K562 (cell line): ENCODE measurements at regions not wholly inside any gene's neighbourhood (a gene's known extent, or its start where the extent isn't known, plus 50 kb on each side); places are given as distances from the start of the nearest gene placed in this dataset.

Experiments used
- ATAC-seq: fragments of 200-7000 bp; cut with Tn5 transposase; 3 replicates; pipeline ENCODE4 v1.9.1; 2020; ENCODE audit warnings: moderate library complexity
- BruUV-seq: library from RNA; stranded (reverse); fragments of 400-500 nt; replicated peaks from 2 replicates; lab custom pipeline; 2021; lab: Mats Ljungman, UMichigan
- CTCF ChIA-PET: fragments of 300-600 bp; formaldehyde crosslinking; extraction: SDS; loops from one replicate; lab custom pipeline; 2021; ENCODE audit warnings: low intra/inter-chr PET ratio; lab: Yijun Ruan, JAX
- POLR2A ChIA-PET: fragments of 300-600, 350-650 bp; sonication (Branson Sonifier 250); formaldehyde crosslinking; extraction: SDS; loops from one replicate; lab custom pipeline; 2021; ENCODE audit warnings: antibody characterized with exemption, inconsistent platforms; lab: Yijun Ruan, JAX
- DNase-seq, 4 experiments: peaks; one replicate each; pipeline versions ENCODE4 v3.0.0 to v3.0.0-alpha.2; 2011 to 2018; ENCODE audit warnings: low spot score in 3 of 4, mixed read lengths in 3 of 4; ENCODE audit errors: extremely low read depth in 1 of 4
- FAIRE-seq: peaks from 2 replicates; lab custom pipeline; 2011; peaks lifted over from hg19 to GRCh38; lab: Jason Lieb, UNC
- H2AFZ ChIP-seq: 2 replicates; pipeline ENCODE4 v1.6.0; 2011; ENCODE audit warnings: low read depth, low read length, control low read depth, inconsistent platforms
- H3K27ac ChIP-seq: fragments of 200-600 bp; 3 replicates; pipeline ENCODE4 v1.8.0; 2011; ENCODE audit warnings: low read depth, mild to moderate bottlenecking, control low read depth, inconsistent platforms, low read length, moderate library complexity, mixed read lengths; ENCODE audit errors: extremely low read depth
- H3K27me3 ChIP-seq, 2 experiments: fragments of 300-600 bp in 1 of 2; 2 replicates in 1 of 2; 3 replicates in 1 of 2; pipeline versions ENCODE4 v1.6.0 to v1.8.0; 2011; ENCODE audit warnings: inconsistent platforms in 2 of 2, low read length in 2 of 2, mild to moderate bottlenecking in 1 of 2, mixed read lengths in 1 of 2, moderate library complexity in 1 of 2; ENCODE audit not compliant: control insufficient read depth in 2 of 2, insufficient read depth in 2 of 2
- H3K36me3 ChIP-seq: fragments of 300-600 bp; 3 replicates; pipeline ENCODE4 v1.8.0; 2011; ENCODE audit warnings: mild to moderate bottlenecking, low read length, inconsistent platforms; ENCODE audit not compliant: control insufficient read depth, insufficient read depth
- H3K4me1 ChIP-seq, 2 experiments: fragments of 200-600 bp in 1 of 2; replicated peaks in 1 of 2; 2 replicates in 1 of 2; 3 replicates in 1 of 2; pipeline versions ENCODE4 v1.5.1 to v1.8.0; 2011; ENCODE audit warnings: inconsistent platforms in 2 of 2, low read length in 2 of 2, mild to moderate bottlenecking in 1 of 2, mixed read lengths in 1 of 2, moderate library complexity in 1 of 2; ENCODE audit not compliant: control insufficient read depth in 2 of 2, insufficient read depth in 2 of 2
- H3K4me2 ChIP-seq: 2 replicates; pipeline ENCODE4 v1.6.1; 2011; ENCODE audit warnings: low read length, control low read depth, inconsistent platforms, mixed read lengths; ENCODE audit not compliant: insufficient read depth
- H3K4me3 ChIP-seq: fragments of 200-600 bp; sonication (generic), shearing (Covaris generic); 2 replicates; pipeline ENCODE4 v1.5.1; 2016; ENCODE audit warnings: control low read depth, inconsistent platforms
- H3K79me2 ChIP-seq: fragments of 200-600 bp; 3 replicates; pipeline ENCODE4 v1.8.0; 2011; ENCODE audit warnings: low read length, inconsistent platforms; ENCODE audit not compliant: control insufficient read depth, insufficient read depth
- H3K9ac ChIP-seq, 2 experiments: 2 replicates each; pipeline versions ENCODE4 v1.6.0 to v1.6.1; 2011; ENCODE audit warnings: low read depth in 2 of 2, low read length in 2 of 2, control low read depth in 1 of 2, inconsistent platforms in 1 of 2, mild to moderate bottlenecking in 1 of 2, mixed read lengths in 1 of 2; ENCODE audit not compliant: insufficient read depth in 1 of 2
- H3K9me1 ChIP-seq: one replicate; pipeline ENCODE4 v1.6.0; 2011; ENCODE audit warnings: inconsistent platforms, mild to moderate bottlenecking, low read length, moderate library complexity; ENCODE audit not compliant: control insufficient read depth, insufficient read depth
- H3K9me3 ChIP-seq: replicated peaks from 2 replicates; pipeline ENCODE4 v1.5.1; 2011; ENCODE audit warnings: low read depth, low read length, inconsistent platforms; ENCODE audit not compliant: control insufficient read depth, insufficient read depth
- H4K20me1 ChIP-seq: replicated peaks from 2 replicates; pipeline ENCODE4 v1.6.1; 2011; ENCODE audit warnings: low read length, inconsistent platforms, mixed read lengths; ENCODE audit not compliant: control insufficient read depth, insufficient read depth
- BRF1 ChIP-seq: IDR thresholded peaks from 3 replicates; pipeline ENCODE4 v1.6.1; 2011; ENCODE audit warnings: borderline replicate concordance, mild to moderate bottlenecking; ENCODE audit not compliant: insufficient read length; ENCODE audit errors: extremely low read depth
- FOXA1 ChIP-seq: fragments of 450-650 bp; IDR thresholded peaks from 2 replicates; pipeline ENCODE4 v1.6.1; 2016; ENCODE audit warnings: mild to moderate bottlenecking, borderline replicate concordance
- GTF2A2 ChIP-seq: IDR thresholded peaks from 2 replicates; pipeline ENCODE4 v1.6.1; 2016; ENCODE audit warnings: mild to moderate bottlenecking, missing genetic modification characterization, missing compliant biosample characterization
- KLF16 ChIP-seq: IDR thresholded peaks from 2 replicates; pipeline ENCODE4 v1.6.1; 2016; ENCODE audit warnings: antibody characterized with exemption
- MCM2 ChIP-seq: fragments of 450-650 bp; IDR thresholded peaks from 2 replicates; pipeline ENCODE4 v1.6.1; 2017; ENCODE audit warnings: low read depth, mild to moderate bottlenecking
- NFYB ChIP-seq: IDR thresholded peaks from 2 replicates; pipeline ENCODE4 v1.6.1; 2011; ENCODE audit warnings: mild to moderate bottlenecking, moderate library complexity; ENCODE audit not compliant: insufficient read length; ENCODE audit errors: extremely low read depth
- NR2C2 ChIP-seq, 2 experiments: fragments of 200-800 bp in 1 of 2; sonication (Bioruptor generic) in 1 of 2; sonication (generic) in 1 of 2; formaldehyde crosslinking in 1 of 2; IDR thresholded peaks; 2 replicates each; pipeline versions ENCODE4 v1.6.1 to v1.8.0; 2016 to 2022; ENCODE audit warnings: mild to moderate bottlenecking in 1 of 2, missing compliant biosample characterization in 1 of 2, missing genetic modification characterization in 1 of 2, missing genetic modification reagents in 1 of 2
- RFX7 ChIP-seq: fragments of 250-450 bp; sonication (Bioruptor Pico); IDR thresholded peaks from 2 replicates; pipeline ENCODE4 v1.5.1; 2021; ENCODE audit warnings: mild to moderate bottlenecking
- SRSF9 ChIP-seq: fragments of 200-400 bp; formaldehyde crosslinking; IDR thresholded peaks from 2 replicates; pipeline ENCODE4 v1.6.1; 2017; ENCODE audit warnings: low read depth, low read length, borderline replicate concordance
- TBP ChIP-seq: optimal IDR thresholded peaks from 2 replicates; pipeline ENCODE3; 2011; ENCODE audit warnings: low read depth, low read length, improper control_type of control experiment
- ZNF174 ChIP-seq: fragments of 250-450 bp; sonication (Bioruptor Pico); IDR thresholded peaks from 2 replicates; pipeline ENCODE4 v1.4.0; 2020; ENCODE audit warnings: mild to moderate bottlenecking
- WGBS: fragments of 100-300 bp; shearing (Covaris generic); methylation state at CpG from one replicate; pipeline ENCODE4 v1.1.6; 2016; ENCODE audit warnings: low coverage, mixed read lengths; ENCODE audit not compliant: insufficient coverage; ENCODE audit errors: missing lambda C conversion rate; 5-methylcytosine and 5-hydroxymethylcytosine counted together
- in situ Hi-C: fragments of 300-500 bp; cut with MboI; formaldehyde crosslinking; loops from 4 replicates; pipeline ENCODE4 v1.15.0; 2018; ENCODE audit warnings: inconsistent platforms, mixed read lengths
- intact Hi-C: fragments of 100-400 bp; cut with micrococcal nuclease; formaldehyde crosslinking; loops from 2 replicates; pipeline ENCODE4 v1.14.2; 2022
- TF ChIP-seq, protein P1 (sequence below): IDR thresholded peaks from 2 replicates; pipeline ENCODE4 v1.6.1; 2014; ENCODE audit warnings: antibody characterized with exemption
- TF ChIP-seq, protein P2 (sequence below): fragments of 250-450 bp; sonication (Bioruptor Pico); IDR thresholded peaks from 2 replicates; pipeline ENCODE4 v1.8.0; 2021; ENCODE audit warnings: mild to moderate bottlenecking, moderate library complexity
- TF ChIP-seq, protein P3 (sequence below): fragments of 450-650 bp; formaldehyde crosslinking; IDR thresholded peaks from 2 replicates; pipeline ENCODE4 v1.4.0; 2020; ENCODE audit warnings: mild to moderate bottlenecking, mixed read lengths

DNA sequence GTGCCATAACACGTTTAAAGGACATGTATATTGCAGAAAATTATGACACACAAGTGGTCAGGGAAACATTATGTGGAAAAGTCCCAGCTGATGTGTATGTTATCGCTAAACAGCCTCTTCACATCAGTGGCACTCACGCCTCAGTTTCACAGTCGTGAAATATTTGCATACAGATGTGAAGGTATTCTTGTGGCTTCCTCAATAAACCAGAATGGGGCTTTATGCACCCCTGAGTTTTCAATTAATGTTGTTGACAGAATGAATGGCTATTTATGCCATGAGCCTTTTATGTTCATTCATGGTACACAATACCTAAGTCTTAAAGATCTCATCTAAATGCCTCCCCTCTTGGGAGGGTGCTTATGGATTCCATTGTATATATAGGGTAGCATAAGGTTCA lies 202.1 kb upstream of the ADGRL2 start (continued):
- no peak for TF ChIP-seq NFYB
- no peak for TF ChIP-seq NR2C2 (CRISPR knock-in tag; IDR thresholded peaks at IDR 0.05)
- no peak for TF ChIP-seq NR2C2 (tag; IDR thresholded peaks at IDR 0.05)
- TF ChIP-seq, protein P1, sequence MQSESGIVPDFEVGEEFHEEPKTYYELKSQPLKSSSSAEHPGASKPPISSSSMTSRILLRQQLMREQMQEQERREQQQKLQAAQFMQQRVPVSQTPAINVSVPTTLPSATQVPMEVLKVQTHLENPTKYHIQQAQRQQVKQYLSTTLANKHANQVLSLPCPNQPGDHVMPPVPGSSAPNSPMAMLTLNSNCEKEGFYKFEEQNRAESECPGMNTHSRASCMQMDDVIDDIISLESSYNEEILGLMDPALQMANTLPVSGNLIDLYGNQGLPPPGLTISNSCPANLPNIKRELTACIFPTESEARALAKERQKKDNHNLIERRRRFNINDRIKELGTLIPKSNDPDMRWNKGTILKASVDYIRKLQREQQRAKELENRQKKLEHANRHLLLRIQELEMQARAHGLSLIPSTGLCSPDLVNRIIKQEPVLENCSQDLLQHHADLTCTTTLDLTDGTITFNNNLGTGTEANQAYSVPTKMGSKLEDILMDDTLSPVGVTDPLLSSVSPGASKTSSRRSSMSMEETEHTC: no peak
- TF ChIP-seq, protein P2, sequence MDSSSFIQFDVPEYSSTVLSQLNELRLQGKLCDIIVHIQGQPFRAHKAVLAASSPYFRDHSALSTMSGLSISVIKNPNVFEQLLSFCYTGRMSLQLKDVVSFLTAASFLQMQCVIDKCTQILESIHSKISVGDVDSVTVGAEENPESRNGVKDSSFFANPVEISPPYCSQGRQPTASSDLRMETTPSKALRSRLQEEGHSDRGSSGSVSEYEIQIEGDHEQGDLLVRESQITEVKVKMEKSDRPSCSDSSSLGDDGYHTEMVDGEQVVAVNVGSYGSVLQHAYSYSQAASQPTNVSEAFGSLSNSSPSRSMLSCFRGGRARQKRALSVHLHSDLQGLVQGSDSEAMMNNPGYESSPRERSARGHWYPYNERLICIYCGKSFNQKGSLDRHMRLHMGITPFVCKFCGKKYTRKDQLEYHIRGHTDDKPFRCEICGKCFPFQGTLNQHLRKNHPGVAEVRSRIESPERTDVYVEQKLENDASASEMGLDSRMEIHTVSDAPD (CRISPR knock-in tag): no peak
- no peak for TF ChIP-seq MCM2

DNA sequence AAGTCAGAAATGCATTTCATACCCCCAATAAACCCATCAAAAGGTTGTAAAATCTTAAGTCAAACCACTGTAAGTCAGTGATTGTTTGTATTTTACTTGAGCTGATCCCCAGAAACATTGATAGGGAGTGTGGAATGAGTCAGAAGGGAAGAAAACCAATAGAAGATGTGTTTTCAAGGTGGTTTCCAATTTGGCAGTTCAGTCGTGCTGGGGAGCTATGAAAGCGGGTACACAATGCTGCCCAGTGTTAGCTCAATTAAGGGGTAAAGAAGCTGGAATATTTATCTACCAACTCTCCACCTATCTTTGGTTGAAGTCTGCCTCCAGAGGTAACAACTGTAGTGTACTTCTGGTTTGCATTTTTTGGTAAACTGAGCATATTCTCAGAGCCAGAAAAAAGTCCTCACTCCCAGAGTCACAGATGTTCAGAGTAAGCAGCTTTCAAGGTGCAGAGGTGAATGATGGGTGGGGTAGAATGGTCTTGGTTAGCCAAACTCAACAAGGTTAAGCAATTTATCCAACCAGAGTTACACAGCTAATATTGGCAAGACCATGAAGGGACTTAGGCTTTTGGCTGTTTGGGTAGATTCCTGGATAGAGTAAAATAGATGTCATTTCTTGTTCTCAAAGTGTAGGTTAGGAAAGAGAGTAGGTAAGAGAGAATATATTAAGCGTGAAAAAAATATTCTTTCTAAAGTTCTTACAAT lies 202.9 kb upstream of the ADGRL2 start:
- no peak overlapping the region for H2AFZ ChIP-seq
- H3K79me2 ChIP-seq: no peaks in the 10 kb centered on the region
- no peak overlapping the region for H3K9ac ChIP-seq
- H3K9me1 ChIP-seq: no peaks in the 10 kb centered on the region
- ATAC-seq: no peak
- CTCF ChIA-PET: no interaction called here
- no peak overlapping the region for H3K27ac ChIP-seq
- H3K27me3 ChIP-seq: no peaks in the 10 kb centered on the region
- no TSS peak for BruUV-seq
- FAIRE-seq: no peak
- no peak overlapping the region for H3K4me2 ChIP-seq
- H3K36me3 ChIP-seq: no peaks in the 10 kb centered on the region
- no peak overlapping the region for H3K4me3 ChIP-seq
- in situ Hi-C loops: no loop called here
- no peaks in the 10 kb centered on the region for H3K4me1 ChIP-seq
- 2% methylated on average over 3 of the region's 3 CpGs for WGBS
- H3K9me3 ChIP-seq: no peaks in the 10 kb centered on the region
- H4K20me1 ChIP-seq: no peaks in the 10 kb centered on the region
- POLR2A ChIA-PET: no interaction called here
- intact Hi-C loops: no loop called here
- DNase-seq: no peak
- TF ChIP-seq, protein P3, sequence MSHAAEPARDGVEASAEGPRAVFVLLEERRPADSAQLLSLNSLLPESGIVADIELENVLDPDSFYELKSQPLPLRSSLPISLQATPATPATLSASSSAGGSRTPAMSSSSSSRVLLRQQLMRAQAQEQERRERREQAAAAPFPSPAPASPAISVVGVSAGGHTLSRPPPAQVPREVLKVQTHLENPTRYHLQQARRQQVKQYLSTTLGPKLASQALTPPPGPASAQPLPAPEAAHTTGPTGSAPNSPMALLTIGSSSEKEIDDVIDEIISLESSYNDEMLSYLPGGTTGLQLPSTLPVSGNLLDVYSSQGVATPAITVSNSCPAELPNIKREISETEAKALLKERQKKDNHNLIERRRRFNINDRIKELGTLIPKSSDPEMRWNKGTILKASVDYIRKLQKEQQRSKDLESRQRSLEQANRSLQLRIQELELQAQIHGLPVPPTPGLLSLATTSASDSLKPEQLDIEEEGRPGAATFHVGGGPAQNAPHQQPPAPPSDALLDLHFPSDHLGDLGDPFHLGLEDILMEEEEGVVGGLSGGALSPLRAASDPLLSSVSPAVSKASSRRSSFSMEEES (CRISPR knock-in tag): no peak
- TF ChIP-seq RFX7: no peak
- TF ChIP-seq SRSF9: no peak
- no peak for TF ChIP-seq BRF1
- TF ChIP-seq TBP: no peak
- no peak for TF ChIP-seq GTF2A2 (tag)
- no peak for TF ChIP-seq KLF16
- TF ChIP-seq FOXA1: no peak
- TF ChIP-seq ZNF174: no peak
